Mesothelial cell of epicardium (in vitro differentiated cells): ENCODE measurements at regions not wholly inside any gene's neighbourhood (a gene's known extent, or its start where the extent isn't known, plus 50 kb on each side); places are given as distances from the start of the nearest gene placed in this dataset.

Experiments used
- DNase-seq, 2 experiments: peaks; one replicate each; pipeline ENCODE4 v3.0.0; 2021; ENCODE audit warnings: low spot score in 2 of 2; ENCODE audit not compliant: unreplicated experiment in 2 of 2
- H3K27ac Mint-ChIP-seq: 2 replicates; pipeline ENCODE4 v1.8.0; 2021; ENCODE audit warnings: mixed read lengths
- H3K27me3 Mint-ChIP-seq: 2 replicates; pipeline ENCODE4 v1.8.0; 2021; ENCODE audit warnings: low read depth, mixed read lengths
- H3K36me3 Mint-ChIP-seq: 2 replicates; pipeline ENCODE4 v1.8.0; 2021; ENCODE audit warnings: mixed read lengths
- H3K4me1 Mint-ChIP-seq: 2 replicates; pipeline ENCODE4 v1.8.0; 2021; ENCODE audit warnings: mixed read lengths
- H3K4me3 Mint-ChIP-seq: 2 replicates; pipeline ENCODE4 v1.8.0; 2021; ENCODE audit warnings: mild to moderate bottlenecking, moderate library complexity, mixed read lengths
- H3K9me3 Mint-ChIP-seq: 2 replicates; pipeline ENCODE4 v1.8.0; 2021; ENCODE audit warnings: mixed read lengths
- CTCF ChIP-seq: fragments of 200-600 bp; sonication (generic); IDR thresholded peaks from one replicate; pipeline ENCODE4 v1.5.0; 2021; ENCODE audit warnings: antibody characterized with exemption; ENCODE audit not compliant: unreplicated experiment

GRCh38 chr11:26943636-26944035 lies 50.3 kb upstream of the FIBIN start:
- no peak overlapping the region for H3K27ac Mint-ChIP-seq
- DNase-seq = no peak
- H3K36me3 Mint-ChIP-seq = no peaks in the 10 kb centered on the region
- peaks cover 3% of the 10 kb centered on the region for H3K4me1 Mint-ChIP-seq
- peaks cover 15% of the 10 kb centered on the region for H3K9me3 Mint-ChIP-seq
- no peaks in the 10 kb centered on the region for H3K27me3 Mint-ChIP-seq
- no peak overlapping the region for H3K4me3 Mint-ChIP-seq
- no peak for TF ChIP-seq CTCF
